Left kidney (tissue), 1 donor: ENCODE measurements at regions not wholly inside any gene's neighbourhood (a gene's known extent, or its start where the extent isn't known, plus 50 kb on each side); places are given as distances from the start of the nearest gene placed in this dataset.

Experiments
- DNase-seq: peaks from one replicate; pipeline ENCODE4 v3.0.0-alpha.2; 2013

DNA sequence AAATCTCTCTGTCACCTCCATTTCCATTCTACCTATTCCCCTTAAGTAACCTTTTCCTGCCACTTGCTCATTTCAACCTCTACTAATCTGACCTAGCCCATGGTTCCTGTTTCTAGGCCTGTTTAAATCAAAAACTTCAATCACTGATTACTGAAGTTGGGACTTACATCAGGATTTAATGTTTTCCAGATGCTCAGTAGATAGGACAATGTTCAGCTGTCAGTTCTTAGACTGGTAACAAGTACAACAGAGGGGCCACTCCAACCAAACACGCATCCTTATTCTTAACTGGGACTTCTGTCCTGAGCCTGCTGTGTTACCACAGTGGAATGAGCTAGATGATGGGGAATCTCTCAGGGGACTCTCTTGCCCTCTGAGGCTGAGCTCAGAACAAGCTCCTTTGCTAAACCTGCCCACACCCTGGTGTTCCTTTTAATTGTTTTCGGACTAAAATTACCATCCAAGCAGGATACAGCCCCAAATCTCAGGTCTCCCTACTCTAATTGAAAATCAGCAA is 974.6 kb downstream of the TTLL7 start:
- no peak for DNase-seq

DNA sequence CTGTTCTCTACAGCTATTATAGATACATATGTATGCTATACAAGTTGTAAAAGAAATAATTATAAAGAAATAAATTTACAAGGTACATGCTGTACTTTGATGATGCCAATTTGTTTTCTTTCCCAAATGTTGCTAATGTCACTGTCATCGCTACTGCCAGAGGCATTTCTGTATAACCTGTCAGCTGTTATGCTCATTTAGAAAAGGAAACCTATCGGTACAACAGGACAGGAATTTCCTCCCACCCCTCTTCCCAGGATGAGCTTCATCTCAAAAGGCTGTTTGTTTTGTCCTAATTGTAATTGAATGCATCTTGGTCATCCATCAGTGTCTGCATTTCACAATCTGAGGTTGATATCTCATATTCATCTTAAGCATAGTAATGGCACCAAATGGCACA is 975.7 kb downstream of the TTLL7 start:
- DNase-seq: no peak

DNA sequence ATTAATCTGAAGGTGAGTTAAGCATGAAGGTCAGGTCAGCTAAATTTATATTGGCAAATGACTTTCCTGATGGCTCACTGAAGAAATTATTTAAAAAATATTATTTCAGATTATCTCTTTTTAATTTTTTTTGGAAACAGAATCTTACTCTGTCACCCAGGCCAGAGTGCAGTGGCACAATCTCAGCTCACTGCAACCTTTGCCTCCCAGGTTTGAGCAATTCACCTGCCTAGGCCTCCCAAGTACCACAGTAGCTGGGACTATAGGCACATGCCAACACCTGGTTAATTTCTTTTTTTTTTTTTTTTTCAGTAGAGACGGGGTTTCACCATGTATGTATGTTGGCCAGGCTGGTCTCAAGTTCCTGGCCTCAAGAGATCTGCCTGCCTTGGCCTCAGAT is 976.7 kb downstream of the TTLL7 start:
- DNase-seq: no peak

DNA sequence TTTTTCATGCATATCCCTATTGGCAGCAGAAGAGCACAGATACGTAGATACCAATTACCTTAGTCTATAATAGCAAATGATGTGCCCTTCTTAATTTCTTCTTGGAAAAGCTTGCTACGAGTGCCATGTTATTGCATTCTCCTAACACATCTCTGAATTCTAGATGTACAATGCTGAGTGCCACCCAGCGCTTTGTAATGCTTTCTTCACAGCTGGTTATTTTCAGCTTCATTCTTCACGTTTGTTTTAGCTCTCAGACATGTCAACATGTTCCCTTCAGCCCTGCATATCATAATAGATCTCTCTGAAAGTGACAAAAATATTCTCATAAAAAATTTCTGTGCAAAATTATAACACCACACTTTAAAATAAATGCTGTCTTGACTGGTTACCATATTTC is 981.2 kb downstream of the TTLL7 start:
- DNase-seq: no peak

DNA sequence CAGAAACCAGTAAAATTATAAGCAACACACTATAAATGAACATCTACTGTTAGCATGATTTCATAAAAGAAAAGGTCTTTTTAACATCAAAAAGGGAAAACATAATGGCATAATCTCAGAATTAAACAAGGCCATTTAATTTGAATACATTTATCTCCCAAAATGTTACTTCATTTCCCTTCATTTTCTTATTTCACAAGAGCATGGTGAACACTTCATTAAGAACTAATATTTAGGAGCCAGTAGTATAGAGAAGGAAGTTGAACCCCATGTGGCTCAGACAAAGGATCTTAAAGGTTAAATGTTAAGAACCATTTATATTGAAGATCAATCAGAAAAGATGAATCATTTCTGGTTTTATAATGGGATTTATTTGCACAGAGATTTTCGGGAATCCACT is 981.7 kb downstream of the TTLL7 start:
- no peak for DNase-seq

DNA sequence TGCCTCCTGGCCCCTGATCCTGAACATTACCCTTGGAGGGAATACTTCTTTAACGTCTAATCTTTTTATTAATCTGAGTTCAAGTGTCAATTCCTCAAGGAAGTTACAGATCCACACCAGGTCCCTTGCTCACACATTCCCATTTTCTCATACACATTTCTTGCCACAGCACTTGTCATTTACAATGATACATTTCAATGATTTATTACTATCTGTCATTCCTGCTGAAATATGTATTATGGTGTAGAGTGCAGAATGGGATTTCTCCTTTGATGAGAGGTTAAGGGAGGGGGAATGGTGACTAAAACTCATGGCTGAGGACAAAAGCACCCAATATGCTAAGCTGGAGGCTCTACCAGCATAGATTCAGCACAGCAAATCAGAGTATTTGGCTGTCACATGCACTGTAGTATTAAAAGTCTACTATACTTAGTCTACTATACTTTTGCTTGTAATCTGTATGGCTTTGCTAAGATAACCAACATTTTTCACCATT is 982.5 kb downstream of the TTLL7 start:
- no peak for DNase-seq

DNA sequence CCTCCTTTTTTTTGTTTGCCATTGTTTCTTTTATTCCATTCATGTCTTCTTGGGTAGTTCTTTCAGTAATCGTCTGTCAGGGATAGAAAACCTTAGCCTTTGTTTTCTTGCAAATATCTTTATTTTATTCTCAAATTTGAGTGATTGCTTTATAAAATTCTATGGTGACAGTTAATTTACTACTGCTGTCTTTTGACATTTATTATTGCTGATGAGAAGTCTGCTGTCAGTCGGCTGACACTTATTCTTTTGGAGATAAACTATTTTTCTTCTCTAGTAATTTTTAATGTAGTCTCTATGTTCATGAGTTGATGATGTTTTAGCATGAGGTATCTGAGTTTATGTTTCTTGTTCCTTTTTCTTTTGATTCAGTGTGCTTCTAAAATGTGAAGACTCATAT is 983.8 kb downstream of the TTLL7 start:
- DNase-seq: no peak

DNA sequence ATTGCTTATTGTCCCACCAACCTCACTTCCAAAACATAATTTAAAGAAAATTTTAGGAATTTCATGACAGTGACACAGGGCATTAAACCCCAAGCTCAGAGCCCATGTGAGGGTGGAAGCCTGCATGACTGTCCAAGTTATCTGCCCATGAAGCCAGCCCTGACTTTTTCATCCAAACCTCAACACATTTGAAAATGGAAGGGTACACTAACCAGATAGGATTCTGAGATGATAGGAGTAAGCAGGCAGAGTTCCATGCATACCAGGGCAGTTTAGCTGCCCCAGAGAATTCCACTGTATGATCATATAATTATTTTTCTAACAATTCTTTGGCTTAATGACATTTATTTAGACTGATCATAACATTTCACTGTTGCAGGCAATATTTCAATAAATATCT is 986.0 kb downstream of the TTLL7 start:
- no peak for DNase-seq

DNA sequence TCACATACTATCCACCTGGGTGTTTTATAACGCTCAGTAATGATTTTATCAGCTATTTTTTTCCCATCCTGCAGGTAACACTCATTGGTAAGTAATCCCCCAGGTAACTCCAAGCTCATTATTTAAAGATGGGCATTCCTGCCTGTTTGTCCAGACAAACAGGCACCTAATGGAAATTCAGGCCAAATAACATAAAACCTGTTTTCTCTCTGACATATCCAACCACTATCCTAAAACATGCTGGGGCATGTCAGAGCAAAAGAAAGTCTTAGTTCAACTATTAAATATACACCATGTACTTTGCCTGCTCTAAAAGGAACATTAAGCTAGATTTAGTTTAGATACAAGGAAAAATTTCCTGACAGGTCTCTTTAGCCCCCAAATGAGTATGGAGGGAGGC is 987.7 kb downstream of the TTLL7 start:
- no peak for DNase-seq

DNA sequence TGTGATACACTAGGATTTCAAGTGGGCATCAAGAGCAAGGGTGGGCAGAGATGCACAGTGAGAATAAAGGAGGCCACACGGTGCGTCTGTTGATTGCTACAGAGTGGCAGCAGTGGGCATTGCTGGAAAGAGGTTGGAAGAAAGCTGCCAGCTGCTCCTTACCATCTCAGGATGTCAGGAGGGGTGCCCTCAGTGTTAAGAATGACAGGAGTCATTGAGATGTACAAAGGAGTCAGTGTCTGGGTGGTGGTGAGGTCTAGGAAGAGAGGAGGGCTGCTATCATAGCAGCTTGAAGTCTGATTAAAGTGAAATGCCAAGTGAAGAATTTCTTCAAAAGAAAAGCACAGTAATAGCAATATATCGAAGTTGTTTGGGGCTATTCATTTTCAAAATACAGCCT is 992.7 kb downstream of the TTLL7 start:
- no peak for DNase-seq

DNA sequence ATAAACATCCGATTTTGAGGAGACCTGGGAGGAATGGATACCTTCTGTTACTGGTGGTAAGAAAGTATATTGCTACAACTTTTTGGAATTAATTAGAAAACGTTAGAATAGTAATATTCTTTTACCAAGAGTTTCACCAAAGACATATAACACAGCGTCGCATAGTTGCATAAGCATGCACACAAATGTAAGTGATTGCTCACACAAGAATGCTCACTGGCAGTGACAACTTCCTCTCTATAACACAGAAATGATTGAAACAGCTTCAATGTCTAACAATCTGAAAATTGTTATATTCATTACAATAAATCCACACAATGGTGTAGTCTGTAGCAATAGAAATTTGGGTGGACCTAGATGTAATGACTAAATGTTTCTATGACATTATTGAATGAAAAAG is 998.6 kb downstream of the TTLL7 start:
- no peak for DNase-seq

DNA sequence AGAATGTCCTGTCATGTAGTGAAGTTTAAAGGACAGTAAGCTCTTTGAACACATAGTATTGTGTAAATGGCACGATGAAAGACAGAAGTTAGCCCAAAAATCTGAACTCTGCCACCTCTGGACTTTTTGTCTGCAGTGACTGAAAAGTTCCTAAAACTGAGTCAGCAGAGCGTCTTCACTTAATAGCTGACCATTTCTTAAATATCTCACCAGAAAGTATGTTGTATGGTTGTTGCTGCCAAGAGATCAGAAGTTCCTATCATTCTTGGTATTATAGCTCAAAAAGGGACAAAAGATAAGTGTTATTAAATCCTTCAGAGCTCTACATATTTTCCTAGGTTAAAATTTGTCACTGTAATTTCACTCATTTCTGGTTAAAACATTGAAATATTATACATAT is 1003.0 kb downstream of the TTLL7 start:
- no peak for DNase-seq

DNA sequence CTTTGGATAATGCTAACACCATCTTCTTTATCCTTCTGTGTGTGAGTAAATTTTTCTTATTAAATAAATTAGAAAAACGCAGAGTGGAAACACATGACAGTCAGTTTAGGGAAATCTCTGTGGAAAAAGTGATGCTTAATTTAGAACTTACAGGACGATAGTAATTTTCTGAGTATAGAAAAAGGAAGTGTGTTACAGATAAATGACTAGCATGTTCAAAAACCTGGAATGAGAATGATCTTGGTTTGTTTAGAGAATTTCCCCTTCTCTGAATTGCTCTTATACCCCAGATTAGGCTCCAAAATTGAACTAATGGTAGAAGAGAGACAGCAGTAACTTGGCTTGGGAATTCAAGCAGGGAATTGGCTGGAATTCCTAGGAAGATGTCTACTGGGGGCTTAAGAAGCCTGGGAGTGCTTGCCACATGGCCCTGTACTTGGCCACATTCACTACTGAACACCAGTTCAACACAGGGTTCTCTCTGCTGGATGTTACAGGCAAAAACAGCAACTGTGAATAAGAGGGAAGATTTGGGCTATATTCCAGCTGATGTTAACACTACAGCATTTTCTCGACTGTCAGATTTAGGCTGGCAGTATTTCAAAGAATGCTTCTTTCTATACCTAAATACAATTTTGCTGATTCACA is 1004.2 kb downstream of the TTLL7 start:
- DNase-seq: no peak

DNA sequence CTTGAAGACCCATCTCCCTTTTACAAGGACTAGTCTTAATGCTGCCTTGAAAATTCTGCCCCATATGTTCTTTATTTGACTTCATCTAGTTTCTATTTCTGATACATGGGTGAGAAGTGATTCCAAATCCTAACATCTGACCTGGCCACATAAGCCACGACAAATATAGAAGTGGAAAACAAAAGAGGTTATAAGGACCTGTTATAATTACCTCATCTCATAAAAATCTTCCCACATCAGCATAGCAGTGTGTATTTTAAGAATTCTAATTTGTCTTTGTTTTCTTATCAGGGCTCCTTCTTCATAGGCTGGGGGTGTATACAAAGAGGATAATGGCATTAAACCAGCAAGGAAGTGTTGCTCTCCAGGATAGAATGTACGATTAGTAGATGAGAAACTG is 1007.4 kb downstream of the TTLL7 start:
- no peak for DNase-seq

DNA sequence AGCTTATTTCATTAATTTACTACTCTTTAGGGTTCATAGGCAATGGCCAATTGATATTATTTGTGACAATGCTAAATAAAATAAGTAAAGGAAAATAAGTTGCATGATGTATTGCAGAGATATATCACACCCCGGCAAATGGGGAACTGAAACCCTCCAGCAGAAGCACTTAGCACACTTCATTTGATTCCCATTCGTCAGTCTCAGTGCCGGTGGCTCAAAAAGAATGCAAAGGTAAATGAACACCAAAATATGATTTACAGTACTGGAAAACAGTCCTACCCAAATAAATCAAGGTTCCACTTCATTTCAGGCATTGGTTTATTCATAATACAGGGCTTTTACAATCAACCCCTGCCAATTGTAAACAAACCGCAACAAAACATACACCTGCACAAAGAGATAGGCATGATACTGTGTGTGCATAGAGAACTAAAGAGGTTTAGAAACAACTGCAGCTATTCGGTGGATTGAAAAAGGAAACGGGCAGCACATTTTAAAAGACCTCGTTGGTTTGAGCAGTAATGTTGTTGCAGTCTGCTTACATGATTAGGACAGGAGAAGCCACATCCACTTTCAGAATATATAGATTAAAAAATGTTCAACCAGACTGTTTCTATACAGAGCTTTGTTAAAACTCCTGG is 1019.2 kb downstream of the TTLL7 start:
- DNase-seq: no peak

DNA sequence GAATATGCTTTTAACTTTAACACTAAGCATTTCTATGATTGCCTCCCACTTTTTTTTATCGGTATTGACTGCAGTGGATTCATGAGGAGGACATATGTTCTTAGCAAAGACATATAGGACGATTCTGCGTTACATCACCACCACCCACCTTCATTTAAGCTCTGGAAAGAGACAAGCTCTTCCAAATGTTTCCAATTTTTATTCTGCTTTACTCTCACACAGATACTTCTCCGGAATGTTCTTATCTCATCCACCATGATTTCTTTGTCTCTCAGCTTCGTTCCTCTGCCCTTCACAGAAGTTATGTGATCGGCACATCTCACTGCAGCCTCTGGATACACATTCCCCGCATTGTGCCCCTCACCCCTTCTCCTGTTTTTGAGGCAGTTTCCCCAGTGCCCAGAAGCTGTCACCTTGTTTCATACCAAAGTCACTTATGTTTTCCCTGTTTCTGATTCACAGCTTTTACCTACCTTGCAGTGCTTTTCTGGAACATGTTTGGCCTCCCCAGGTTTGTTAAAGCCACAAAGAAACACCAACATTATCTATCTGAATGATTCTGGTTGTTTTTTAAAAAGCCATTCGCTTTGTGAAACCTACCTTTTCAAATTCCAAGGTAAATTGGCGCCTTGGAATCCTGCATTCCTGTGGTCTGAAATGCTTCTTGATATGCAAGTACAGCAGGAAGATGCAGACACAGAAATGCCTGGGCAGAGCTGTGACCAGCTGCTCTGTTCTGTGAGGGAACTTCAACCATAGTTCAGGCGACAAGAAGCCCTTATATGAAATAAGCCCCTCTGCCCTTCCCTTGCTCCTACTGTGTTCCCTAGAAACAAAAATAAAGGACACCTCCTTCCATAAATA is 1020.2 kb downstream of the TTLL7 start:
- DNase-seq: no peak

DNA sequence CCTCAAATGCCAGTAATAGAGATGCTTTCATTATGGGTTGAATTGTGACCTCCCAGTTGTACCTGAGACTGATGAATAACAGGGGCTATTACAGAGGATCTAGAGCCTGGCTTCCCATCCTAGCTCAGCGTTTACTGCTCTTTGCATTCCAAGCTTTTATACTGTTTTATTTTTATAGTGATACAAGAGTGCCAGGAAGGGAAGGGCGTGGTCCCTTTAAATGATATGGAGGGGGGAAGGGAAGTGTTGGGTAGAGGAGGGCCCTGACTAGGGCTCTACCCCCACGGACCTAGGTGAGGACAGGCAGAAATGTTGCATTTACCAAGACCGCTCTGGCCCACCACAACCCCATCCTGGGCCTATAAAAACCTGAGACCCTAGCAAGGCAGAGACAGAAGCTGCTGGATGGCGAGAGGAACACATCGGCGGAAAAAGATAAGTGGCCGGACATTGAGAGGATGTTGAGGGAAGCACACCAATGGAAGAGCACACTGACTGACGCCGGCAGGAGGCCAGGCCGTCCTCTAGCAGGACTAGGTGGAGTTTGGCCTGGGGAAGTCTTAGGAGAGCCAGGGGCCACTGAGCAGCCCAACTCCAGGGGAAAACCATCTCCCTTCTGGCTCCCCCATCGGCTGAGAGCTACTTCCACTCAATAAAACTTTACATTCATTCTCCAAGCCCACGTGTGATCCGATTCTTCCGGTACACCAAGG is 1025.9 kb downstream of the TTLL7 start:
- no peak for DNase-seq

DNA sequence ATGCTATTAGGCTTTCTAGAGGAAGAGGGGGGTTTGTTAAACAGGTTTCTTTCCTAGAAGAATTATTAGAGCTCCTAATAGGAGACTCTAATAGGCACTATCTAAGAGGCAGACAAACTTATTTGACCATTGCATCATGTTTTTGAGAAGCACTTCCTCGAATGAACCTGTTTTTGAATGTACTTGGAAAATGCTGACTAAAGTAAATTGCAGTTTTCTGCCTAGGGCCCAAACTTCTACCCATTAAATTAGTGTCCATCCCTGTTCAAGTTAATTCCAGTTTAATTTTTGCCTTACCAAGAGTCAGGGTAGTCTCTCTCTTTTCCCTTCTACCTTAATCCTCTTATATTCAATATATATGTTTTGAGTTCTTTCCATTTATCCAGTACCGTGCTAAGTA is 1029.6 kb downstream of the TTLL7 start:
- DNase-seq: no peak

DNA sequence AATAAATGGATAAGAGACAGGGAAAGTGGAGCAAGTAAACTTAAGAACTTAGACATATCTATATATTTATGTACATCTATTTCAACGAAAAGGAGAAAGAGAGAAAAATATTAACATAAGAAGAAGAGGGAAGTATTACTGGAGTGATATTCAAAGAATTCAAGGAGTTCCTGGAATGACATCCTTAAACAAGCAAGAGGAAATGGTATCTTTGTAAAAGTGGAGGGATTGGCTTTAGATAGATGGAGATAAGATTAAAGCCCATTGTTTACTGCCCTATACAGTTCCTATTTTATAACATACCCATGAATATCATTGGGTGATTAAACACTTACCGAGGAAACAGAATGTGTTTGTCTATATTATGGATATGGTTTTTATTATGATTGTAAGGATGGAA is 1036.3 kb downstream of the TTLL7 start:
- DNase-seq: no peak

DNA sequence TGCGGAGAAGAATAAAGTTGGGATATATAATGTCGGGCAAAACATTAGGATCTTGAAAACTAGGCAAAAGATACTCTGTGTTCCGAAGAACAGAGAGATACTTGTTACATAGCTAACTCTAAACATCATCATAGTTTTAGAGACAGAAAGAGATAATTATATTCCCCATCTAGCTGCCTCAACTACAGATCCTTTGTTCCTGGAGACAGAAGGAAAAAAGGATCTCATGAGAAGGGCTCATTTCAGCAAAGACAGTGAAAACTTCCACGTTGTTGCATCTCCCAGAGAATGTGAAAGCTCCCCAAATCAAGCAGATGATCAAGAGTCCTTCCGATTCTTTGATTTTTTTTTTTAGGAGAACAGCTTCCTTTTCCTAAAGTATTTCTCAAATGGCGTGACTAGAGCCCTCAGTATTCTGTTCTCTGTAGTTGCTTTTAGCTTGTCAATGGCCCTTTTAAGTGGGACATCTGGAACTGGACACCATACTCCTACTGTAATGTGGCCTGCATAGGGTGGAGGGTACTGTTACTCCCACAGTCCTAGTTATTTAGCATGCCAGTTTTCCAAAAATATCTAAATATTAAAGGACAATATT is 1048.2 kb downstream of the TTLL7 start:
- DNase-seq: no peak

DNA sequence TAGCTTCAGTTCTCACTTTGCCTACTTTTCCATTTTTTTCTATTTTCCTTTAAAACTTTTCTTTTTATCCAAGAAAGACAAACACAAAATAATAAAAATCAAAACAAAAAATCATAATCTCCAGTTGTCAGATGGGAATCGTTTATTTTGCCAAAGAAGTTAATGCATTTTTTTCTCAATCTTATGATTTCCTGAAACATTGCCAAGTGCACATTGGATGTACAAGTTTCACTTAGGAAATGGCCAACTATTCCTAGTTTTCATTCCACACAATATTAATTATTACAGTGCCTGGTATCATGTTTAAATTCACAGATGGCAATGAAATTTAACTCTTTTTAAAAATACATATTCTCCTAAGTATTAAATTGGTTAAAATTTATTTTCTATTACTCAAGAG is 1050.5 kb downstream of the TTLL7 start:
- DNase-seq: no peak

DNA sequence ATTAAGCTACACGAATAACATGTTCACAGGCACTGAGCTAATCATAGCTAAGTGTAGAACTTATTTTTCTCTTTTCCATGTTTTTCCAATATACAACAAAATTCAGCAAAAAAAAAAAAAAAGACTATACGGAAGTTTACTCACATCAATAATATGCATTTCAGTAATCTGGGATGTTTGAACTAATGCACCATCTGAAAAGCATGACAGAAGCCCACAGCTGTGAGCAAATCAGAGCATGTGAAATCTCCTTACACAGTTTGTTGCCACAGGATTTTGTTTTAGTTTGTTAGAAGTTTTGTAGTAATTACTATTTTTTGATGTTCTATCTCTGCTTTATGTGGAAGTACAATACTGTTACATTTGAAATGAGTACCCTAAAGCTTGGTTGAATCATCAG is 1051.7 kb downstream of the TTLL7 start:
- DNase-seq: no peak
